ENCODE measurements at regions not wholly inside any gene's neighbourhood (a gene's known extent, or its start where the extent isn't known, plus 50 kb on each side); places are given as distances from the start of the nearest gene placed in this dataset.

DNA sequence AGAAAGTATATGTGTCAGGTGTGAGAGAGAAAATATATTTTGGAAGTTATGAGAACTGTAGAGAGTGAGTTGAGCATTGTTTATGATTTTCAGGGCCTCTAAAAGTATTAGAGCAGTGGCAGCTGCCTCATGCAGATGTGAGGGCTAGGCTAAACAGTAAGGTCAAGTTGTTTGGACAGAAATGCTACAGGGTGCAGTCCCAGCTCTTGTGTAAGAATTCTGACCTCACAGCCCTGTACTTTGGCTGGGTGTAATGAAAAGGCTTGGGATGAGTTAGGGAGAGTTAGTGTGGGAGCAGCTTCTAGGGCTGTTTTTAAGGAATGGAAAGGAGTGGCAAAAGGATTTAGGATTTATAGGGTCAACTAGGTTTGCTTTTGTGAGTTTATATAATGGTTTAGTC lies 764.8 kb upstream of the ADGRB3 start:
- TF ChIP-seq, protein P1, sequence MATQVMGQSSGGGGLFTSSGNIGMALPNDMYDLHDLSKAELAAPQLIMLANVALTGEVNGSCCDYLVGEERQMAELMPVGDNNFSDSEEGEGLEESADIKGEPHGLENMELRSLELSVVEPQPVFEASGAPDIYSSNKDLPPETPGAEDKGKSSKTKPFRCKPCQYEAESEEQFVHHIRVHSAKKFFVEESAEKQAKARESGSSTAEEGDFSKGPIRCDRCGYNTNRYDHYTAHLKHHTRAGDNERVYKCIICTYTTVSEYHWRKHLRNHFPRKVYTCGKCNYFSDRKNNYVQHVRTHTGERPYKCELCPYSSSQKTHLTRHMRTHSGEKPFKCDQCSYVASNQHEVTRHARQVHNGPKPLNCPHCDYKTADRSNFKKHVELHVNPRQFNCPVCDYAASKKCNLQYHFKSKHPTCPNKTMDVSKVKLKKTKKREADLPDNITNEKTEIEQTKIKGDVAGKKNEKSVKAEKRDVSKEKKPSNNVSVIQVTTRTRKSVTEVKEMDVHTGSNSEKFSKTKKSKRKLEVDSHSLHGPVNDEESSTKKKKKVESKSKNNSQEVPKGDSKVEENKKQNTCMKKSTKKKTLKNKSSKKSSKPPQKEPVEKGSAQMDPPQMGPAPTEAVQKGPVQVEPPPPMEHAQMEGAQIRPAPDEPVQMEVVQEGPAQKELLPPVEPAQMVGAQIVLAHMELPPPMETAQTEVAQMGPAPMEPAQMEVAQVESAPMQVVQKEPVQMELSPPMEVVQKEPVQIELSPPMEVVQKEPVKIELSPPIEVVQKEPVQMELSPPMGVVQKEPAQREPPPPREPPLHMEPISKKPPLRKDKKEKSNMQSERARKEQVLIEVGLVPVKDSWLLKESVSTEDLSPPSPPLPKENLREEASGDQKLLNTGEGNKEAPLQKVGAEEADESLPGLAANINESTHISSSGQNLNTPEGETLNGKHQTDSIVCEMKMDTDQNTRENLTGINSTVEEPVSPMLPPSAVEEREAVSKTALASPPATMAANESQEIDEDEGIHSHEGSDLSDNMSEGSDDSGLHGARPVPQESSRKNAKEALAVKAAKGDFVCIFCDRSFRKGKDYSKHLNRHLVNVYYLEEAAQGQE (IDR thresholded peaks at IDR 0.05; ENCODE audit: low read depth, low read length): no peak
- TF ChIP-seq CEBPB (IDR thresholded peaks at IDR 0.05; ENCODE audit: borderline replicate concordance in 1 of 2, low read depth in 2 of 2, low read length in 2 of 2) (no peak), EZH2 (IDR thresholded peaks at IDR 0.05; ENCODE audit: borderline replicate concordance, control insufficient read depth, low read depth, low read length) (no peak), RBBP5 (conservative IDR thresholded peaks at IDR 0.05) (no peak), ZNF384 (IDR thresholded peaks at IDR 0.05; ENCODE audit: borderline replicate concordance, low read depth, low read length) (no peak), SIN3A (IDR thresholded peaks at IDR 0.05; ENCODE audit: low read depth, low read length) (no peak), RAD21 (IDR thresholded peaks at IDR 0.05; ENCODE audit: insufficient read depth, low read depth, low read length) (no peak), SMARCA5 (IDR thresholded peaks at IDR 0.05) (no peak)
- TF ChIP-seq, protein P2, sequence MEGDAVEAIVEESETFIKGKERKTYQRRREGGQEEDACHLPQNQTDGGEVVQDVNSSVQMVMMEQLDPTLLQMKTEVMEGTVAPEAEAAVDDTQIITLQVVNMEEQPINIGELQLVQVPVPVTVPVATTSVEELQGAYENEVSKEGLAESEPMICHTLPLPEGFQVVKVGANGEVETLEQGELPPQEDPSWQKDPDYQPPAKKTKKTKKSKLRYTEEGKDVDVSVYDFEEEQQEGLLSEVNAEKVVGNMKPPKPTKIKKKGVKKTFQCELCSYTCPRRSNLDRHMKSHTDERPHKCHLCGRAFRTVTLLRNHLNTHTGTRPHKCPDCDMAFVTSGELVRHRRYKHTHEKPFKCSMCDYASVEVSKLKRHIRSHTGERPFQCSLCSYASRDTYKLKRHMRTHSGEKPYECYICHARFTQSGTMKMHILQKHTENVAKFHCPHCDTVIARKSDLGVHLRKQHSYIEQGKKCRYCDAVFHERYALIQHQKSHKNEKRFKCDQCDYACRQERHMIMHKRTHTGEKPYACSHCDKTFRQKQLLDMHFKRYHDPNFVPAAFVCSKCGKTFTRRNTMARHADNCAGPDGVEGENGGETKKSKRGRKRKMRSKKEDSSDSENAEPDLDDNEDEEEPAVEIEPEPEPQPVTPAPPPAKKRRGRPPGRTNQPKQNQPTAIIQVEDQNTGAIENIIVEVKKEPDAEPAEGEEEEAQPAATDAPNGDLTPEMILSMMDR (IDR thresholded peaks at IDR 0.05 in 2 of 3, conservative IDR thresholded peaks at IDR 0.05 in 1 of 3; ENCODE audit: control insufficient read depth in 2 of 3, extremely low read depth in 1 of 3, insufficient read depth in 1 of 3, low read depth in 3 of 3, low read length in 3 of 3): no peak
